HG02852 (cell line): ENCODE measurements at regions not wholly inside any gene's neighbourhood (a gene's known extent, or its start where the extent isn't known, plus 50 kb on each side); places are given as distances from the start of the nearest gene placed in this dataset.

ENCODE experiments used
- ATAC-seq: cut with Tn5 transposase; IDR thresholded peaks from one replicate; pipeline ENCODE4 v1.9.1; 2021; ENCODE audit warnings: mild to moderate bottlenecking, moderate library complexity; ENCODE audit not compliant: unreplicated experiment

DNA sequence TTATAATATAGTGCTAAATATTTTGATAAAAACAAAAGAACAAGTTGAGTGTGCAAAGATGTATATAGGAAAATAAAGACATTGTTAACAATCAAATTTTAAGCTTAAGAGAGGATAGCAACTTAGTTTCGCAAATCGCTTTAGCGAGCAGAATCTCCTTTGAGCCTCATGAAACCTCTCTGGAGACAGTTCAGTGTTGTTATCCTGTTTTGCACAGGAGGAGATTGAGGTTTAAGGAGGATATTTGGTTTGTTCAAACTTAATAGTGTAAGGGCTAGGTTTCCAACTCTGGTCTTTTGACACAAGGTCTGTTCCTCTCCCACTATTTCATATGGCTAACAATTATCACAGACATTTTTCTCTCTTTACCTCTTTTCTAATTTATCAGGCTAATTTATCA lies 1848.5 kb upstream of the TENM3 start:
- ATAC-seq = no peak

DNA sequence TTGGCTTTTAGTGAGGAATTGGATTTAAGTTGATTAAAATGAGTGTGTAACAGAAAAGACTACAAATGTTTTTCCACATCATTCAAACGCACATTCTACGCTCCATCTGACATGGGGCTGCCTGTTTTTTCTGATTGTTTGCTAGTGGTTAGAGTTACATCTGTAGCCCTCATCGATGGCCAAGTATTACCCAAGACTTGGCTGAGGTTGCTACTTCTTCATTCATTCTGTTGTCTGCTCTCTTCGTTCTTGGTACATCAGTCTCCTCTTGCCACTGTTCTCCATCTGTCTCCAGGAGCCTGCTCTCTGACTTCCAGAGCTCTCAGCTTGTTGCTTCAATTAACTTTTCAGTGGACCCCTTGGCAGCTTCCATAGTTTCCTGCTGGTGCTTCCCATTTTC lies 1844.6 kb upstream of the TENM3 start:
- ATAC-seq = no peak

DNA sequence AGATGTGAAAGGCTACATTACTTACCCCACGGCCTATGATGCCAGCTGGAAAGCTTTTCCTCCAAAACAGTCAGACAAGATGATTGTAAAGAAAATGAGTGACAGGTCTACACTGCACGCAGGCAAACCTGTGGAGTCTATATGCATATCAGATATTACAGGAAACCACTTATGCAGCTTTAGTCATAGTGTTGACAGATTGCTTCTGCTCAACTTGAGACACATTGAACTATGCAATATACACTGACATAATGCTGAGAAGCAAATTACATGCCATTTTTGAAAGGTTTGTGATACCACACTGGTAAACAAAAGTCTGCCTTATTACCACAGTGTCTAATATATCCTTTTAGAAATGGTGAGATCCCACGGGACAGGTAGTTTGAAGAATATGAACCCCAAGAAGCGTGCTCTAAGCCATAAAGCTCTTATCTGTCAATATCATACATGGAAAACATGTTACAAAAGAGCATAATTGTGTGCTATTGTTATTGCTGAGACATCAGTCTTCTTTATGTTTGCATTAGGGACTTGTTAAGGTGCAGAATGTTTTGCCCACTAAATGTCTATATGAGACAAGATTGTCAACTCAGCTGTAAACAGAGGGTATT lies 1835.8 kb upstream of the TENM3 start:
- ATAC-seq = no peak

DNA sequence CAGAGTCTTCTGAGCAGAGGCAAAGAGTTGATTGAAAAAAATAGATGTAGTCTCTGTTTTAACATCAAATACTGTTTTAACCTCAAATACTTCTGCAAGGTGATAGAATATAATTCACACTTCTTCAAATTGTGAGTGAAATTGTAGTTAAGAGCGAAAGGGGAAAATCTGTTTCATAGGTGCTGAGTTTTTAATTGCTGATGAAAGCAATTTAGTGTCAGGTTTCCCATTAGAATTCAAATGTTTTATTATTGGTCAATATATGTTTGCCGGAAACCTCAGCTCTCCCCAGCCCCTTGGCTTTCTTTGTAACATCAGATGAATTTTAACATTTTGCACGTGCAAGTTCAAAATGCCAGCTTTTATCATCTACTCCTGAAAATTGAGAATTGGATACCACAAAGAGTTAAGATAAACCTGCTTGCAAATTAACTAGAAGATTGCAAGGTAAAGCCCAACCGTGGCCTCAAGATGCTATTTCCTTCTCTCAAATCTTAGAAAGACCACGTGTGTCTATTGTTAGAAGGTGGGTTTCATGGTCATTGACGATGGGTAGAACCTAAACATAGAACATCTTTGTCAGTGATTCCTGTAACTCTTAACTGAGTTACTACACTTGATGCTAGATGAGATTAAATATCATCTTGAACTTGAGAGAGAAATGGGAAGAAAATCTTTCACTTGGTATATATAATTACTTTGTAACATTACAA lies 1824.2 kb upstream of the TENM3 start:
- ATAC-seq = no peak

DNA sequence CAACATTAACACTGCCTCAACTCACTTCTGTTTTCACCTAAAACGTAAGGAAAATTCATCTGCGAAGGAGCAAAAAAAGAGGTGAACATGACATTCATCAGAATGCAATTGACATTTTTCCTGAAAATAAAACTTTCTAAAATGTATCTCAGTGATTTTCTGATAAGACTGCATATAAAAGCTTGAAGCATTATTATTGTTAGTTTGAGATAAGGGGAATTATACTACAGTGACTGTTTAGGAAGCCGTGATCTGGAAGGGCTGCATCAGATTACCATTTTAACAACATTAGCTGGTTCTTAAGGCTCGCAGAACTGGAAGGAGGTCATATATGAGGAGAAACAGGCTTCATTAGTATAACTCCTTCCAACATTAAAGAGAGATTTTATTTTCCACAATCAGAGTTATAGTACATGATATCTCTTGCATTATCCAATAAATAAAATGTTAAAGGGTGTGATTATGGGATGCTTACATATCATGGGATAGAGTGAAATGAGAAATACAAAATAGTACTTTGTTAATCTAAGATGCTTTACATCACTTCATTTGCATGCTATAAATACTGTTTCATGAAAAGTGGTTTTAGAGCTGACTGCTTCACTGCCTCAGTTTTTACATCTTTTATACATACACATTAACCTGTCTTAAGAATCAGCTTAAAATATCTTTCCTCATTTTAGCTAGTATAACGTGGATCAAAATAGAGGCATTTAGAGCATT lies 1820.1 kb upstream of the TENM3 start:
- no peak for ATAC-seq

DNA sequence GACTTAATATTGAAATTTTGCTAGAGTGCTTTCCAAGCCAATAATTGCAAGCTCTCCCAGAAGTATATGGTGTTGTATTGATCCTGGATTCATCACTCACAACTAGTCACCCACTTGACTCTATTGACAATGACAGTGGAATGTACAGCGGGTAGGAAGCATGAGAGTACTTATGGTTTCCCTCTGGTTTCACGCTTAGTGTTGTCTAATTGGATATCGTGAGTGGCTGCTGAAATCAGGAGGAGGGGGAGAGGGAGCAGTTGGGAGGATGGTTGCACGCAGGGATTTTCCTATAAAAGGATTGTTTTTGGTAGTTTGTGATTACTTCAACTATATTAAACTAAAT lies 1819.5 kb upstream of the TENM3 start:
- ATAC-seq = no peak

DNA sequence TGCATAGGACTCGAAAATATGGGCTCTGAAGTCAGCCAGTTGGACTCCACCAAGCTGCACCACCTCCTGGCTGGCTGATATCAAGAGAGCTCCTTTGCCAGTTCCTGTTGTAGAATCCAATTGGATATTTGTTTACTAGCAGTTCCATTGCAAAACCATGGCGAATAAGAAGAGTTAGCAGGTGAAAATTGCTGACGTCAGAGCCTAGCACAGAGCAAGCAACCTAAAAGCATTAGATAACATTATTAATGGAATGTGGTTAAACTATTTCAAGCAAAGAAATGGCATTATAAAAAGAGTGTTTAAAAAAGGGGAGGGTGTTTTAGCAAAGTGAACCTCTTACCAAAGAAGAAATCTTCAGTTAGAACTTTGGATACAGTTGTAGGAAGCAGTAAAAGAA lies 1816.3 kb upstream of the TENM3 start:
- no peak for ATAC-seq

DNA sequence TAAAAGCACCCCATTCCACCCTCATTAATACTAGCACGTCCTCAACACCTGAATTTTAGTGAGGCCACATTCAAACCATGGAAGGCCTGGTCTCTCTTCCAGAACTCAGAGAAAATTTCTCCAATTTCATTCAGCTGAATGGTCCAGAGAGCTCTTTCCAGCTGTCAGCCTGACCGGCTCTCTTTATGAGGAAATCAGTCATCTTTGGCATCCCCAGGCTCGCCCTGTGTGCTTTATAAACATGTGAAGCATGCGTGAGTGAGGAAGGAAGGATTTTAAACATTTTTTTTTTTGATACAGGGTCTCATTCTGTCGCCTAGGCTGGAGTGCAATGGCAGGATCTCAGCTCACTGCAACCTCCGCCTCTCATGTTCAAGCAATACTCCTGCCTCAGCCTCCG lies 1812.9 kb upstream of the TENM3 start:
- no peak for ATAC-seq

DNA sequence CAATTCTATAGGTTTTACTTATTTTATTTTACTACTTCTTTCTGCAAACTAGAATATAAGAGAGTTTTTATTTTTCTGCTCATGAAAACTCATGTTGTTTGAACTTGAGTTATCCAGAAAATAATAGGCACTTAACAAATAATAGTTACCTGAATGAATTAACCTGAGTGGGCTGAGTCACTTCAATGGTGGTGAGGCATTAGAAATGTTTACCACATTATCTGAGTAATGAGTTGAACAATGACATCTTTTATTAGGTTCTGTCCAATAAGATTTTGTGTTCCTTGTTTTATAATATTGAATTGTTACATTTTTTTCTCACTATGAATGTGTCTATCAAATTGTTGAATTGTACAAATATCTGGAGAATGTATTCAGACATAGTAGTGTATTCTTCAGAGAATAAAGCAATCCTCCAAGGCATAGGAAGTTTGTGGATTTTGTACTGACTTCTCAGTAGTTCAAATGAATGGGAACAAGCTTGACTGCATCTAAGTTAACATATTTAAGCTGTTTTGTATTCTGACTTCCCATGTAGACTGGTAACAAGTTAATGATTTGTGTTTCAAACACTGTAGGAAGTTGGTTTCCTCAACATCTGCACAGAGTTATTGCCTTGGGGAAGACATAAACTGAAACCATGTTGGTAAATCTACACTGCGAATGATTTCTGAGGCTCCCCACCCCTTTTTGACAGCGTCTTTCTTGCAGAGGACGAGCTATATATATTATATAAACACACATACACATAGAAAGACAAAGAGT lies 1808.9 kb upstream of the TENM3 start:
- ATAC-seq = no peak

DNA sequence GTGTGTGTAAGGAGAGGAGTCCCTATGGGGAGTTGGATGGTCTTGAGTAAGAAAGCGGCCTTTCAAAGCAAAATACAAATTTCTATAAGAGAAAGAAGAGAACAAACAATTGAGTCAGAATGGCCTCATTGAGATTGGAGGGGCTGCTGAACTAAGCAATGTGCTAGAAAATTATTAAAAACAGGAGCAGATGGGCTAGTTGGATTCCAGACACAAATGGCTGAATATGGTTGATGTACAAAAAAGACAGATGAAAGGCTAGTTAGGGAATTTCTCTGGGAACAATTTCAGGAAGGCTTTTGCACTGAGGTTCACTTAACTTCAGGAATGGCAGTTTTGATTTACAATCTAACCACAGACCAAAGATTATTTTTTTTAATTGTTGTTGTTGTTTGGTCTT lies 1806.8 kb upstream of the TENM3 start:
- no peak for ATAC-seq

DNA sequence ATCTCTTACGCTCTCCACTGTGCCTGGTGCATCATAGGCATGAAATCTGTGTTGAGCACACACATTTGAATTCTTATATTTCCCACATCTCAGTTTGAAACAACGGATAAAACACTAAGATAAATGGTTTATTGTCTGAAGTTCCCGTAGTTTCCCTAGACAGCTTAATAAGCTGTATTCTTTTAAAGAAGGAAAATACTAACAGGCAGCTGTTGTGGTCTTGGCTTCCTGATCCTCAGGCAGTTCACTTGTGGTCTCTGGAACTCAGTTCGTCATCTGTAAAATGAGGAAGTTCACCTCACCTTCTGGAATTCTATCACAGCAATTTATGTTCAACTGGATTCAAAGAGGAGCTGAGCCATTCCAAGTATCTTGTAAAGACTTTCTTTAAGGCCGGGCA lies 1805.6 kb upstream of the TENM3 start:
- no peak for ATAC-seq

DNA sequence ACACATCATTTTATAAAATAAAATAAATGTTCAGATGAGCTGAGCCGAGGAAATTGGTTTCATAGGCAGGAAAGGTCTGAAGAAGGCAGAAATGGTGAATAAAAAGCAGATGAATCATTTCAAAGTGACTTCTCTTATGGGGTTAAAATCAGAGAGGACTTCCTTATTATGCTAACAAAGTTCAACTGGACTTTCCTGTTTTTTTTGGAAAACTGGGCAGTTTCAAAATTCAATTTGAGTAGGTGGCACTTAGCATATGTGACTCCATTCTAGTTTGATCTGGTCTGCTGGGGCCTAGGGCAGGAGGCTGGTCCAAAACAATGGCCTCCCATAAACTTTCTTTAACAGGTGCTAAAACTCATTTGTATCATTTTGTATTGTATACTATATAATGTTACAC lies 1794.9 kb upstream of the TENM3 start:
- ATAC-seq = no peak

DNA sequence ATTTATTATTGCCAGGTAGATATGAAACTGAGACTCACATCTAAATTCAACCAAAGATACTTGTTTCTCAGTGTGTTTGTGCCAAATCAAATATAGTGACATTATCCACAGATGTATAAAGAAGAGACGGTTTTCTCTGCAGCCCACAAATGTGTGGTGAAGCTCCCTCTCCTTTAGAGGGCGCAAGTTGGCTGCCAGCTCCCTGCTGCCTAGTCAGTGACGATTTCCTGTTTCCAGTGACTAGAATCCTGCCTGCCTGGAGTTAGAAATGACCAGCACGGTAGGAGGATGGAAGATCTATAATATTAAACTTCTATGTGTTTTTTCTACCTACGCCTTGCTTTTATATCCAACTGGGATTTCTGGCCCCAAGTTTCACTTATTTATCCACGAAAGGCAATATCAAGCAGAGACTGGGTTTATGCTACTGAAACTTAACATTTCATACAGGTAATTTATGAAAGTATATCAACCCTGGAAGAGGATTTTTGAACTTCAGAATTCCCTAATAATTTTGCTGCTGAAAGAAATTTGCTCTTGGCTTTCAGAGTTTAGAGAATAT lies 1793.7 kb upstream of the TENM3 start:
- no peak for ATAC-seq

DNA sequence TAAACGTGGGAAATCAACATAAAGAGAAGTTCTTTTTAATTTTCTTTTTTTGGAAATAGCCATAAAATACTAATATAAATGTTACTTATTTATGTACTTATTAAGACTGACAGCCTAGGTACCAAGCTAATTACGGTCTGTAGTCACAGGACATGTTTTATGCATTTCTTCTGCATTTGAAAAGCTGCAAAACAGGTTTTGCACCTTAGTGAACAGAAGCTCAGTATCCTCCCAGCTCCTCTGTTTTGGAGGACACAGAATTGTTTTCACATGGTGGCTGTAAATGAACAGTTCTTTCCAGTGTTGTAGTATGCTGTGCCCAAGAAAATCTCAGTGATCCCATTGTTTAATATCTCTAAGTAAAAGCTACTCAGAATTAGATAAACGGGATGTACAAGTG lies 1788.0 kb upstream of the TENM3 start:
- ATAC-seq = no peak

DNA sequence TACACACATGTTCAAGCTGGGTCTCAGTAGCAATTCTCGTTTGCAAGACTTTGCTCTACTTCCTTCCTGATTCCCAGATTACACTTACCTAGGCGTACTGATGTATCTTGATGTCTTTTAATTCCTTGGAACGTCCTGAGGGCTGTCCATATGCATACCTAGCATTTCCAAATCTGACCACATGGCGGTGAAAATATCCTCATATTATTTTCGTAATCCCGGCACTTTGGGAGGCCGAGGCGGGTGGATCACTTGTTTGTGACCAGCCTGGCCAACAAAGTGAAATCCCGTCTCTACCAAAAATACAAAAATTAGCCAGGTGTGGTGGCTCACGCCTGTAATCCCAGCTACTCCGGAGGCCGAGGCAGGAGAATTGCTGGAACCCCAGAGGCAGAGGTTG lies 1786.3 kb upstream of the TENM3 start:
- no peak for ATAC-seq

DNA sequence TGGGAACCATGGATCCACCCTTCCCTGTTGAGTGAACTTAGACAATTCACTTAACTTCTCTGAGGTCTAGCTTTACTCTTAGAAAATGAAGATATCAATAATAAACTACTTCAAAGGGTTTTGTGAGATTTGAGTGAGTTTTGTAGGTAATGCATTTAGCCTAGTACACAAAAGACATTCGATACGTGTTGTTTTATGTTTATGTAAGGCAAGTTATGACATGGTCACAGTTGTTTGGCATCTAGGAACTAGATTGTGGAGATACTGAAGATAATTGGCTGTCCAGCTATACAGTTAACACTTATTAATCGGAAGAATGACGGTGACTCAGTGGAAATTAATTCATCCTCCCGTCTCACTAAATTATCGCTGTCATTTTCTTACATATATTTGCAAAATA lies 1781.1 kb upstream of the TENM3 start:
- ATAC-seq = no peak

DNA sequence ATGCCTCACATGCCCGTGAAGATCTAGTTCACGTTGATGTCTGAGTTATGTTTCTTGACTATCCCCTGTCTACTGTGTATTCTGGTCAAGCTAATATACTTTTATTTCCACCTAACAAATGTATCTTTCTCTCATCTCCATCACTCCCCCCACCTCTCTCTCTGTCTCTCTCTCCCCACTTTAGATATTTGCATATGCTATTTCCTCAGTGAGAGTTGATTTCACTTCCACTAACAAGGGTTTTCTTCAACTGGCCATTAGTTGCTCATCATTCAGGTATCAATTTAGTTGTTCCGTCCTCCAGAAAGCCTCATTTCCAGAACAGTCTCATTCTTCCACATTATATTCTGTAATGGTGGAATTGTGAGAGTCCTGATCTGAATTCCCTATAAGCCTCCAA lies 1777.8 kb upstream of the TENM3 start:
- ATAC-seq = no peak

DNA sequence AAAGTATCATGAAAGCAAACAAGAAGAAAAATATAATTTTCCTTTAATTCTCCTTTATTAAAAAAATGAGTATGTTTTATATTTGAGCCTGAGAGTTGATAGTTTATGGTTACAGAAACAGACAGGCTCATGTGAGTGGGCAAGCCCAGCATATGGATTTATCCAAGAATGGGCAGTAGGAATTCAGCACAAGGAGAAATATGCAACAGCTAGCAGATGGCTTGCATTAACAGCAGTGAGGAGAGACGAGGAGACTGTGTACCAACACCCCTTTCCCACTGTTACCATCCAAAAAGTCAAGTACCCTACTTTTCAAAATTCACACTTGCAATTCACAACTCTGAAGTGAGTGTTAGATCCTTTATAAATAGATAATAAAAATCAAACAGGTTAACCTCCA lies 1760.2 kb upstream of the TENM3 start:
- no peak for ATAC-seq

DNA sequence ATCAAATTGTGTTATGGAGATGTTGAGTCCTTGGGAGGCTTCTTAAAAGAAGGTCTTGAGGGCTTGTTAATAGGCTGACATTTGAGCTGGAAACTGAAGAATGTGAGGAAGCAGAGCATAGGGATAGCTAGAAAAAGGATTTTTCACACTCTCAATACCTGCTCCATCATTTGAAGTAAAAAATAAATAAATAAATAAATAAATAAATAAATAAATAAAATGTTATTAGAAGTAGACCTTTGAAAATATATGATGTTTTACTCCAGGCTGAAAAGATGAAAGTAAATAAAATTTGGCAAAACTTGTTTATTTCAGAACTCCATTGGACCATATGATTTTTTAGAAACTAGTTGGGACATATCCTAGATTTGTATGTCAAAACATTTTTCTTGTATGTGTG lies 1757.8 kb upstream of the TENM3 start:
- no peak for ATAC-seq

DNA sequence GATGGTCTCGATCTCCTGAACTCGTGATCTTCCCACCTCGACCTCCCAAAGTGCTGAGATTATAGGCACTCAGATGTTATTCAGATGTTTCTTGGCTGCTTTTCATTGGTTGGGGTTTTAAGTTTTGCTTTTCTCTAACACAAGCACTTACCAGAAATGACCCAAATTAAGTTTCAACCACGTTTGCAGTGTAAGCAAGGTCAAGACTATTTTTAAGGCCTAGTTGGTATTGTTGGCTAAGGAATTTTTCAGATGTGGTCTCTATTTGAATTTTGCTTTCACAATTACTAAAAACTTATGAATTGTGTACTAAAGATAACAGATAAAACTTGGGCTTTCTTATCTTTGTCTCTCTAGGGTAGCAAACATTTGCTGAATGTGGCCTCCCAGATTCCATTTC lies 1756.9 kb upstream of the TENM3 start:
- no peak for ATAC-seq

DNA sequence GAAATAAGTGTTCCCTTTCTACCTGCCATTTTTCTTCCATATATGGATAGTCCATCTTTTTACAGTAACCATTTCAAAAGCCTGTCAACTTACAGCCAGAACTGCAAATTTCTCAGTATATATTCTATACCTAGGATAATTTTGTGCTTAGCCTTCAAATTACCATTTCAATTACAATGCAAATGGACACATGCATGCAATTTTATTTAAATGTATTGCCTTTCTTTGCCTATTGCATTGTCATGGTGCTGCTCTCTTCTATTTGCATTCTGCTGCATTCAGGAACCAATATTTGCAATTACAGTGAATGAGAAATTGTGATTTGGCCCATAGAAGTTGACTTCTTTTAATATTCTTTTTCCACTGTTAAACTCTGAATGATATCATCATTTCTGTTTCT lies 1753.4 kb upstream of the TENM3 start:
- ATAC-seq = no peak
